GM18499 (cell line): ENCODE measurements at regions not wholly inside any gene's neighbourhood (a gene's known extent, or its start where the extent isn't known, plus 50 kb on each side); places are given as distances from the start of the nearest gene placed in this dataset.
"Not testable (repeated sequence)": the region's sequence is repeated elsewhere in the genome, so short reads cannot be mapped to it uniquely, and the experiment has no call there.

Experiments used
- ATAC-seq: cut with Tn5 transposase; IDR thresholded peaks from one replicate; pipeline ENCODE4 v1.9.1; 2021; ENCODE audit warnings: moderate number of reproducible peaks; ENCODE audit not compliant: insufficient read depth, unreplicated experiment

DNA sequence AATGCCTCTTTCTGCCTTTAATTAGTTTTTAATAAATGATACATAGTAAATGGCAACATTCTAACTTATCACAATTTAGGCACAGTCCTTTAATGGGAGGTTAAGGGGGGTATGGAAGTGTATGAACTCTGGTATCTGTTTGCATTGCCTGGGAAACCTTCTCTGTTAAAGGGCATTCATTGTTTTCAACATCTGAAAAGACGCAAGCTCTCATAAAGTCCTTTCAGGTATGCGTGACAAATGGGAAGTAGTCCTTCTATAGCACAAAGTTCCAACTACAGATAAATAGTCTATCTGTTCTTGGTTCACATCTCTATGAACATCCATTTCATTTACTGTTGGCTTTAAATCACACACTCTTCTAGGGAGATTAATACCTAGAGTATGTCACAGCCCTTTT lies 298.0 kb upstream of the PMFBP1 start:
- ATAC-seq, result no peak

DNA sequence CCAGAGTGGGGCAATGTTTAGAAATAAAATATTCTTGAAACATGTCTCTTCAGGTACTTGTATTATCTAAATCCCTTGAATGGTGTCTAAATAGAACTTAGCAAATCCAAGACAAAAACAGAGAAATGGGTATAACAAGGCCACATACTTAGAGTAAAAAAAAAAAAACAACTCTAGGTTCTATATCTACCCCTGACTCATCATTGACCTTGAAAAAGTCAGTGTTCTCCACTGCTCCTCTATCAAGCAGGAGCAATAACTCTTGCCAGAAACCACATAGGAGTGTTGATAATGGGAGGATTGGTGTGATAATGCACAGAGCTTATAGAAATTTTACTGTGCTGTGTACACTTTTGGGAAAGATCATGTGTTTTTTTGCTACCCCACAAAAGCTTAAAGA lies 296.6 kb upstream of the PMFBP1 start:
- ATAC-seq, result no peak

DNA sequence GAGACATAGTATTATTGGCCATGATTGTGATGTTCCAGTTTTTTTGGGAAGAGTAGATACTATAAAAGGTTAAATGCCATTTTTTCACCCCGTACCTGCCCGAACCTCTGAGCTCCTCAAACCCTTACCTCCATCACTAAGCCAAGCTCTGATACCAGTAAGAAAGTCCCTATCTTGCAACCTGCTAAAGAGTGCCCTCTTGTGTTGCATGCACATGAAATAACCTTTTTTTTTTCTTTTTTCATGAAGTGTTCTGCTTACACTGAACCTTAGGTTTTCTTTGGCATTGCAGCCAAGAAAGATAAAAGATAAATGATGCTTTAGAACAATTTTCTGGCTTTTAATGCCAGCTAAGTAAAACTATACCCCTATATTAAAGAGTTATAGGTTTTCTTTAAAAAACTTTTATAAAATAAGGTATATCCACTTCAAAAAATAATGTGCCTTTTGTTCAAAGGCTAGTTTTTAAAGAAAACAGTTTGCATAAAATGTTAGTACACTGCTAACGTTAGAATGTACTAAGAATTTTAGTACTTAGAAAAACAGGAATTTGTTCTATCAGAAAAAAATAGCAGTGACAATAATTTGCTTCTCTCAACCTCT lies 295.3 kb upstream of the PMFBP1 start:
- no peak for ATAC-seq

DNA sequence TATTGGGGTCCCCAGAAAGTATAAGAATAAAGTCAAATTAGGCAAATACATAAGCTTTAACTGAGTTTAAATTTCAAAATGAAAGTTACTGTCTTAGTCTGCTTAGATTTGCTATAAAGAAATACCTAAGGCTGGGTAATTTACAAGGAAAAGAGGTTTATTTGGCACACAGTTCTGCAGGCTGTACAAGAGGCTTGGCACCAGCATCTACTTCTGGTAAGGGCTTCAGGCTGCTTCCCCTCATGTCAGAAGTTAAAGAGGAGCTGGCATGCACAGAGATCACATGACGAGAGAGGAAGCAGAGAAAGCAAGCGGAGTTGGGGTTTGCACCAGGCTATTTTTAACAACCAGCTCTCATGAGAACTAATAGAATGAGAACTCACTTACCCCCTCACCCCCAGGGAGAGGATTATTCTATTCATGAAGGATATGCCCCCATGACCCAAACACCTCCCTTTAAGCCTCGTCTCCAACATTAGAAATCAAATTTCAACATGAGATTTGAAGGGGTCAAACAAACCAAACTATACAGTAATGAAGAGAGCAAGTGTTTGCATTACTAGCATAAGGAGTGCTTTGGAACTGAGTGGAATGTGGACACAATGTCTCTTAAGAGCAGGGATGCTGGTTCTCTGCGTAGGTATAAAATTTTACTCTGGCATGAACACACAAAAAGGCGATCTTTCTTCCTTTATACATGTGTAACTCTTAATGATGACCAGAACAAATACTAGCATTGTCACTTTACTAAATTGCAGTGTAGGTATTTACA lies 292.8 kb upstream of the PMFBP1 start:
- no peak for ATAC-seq

DNA sequence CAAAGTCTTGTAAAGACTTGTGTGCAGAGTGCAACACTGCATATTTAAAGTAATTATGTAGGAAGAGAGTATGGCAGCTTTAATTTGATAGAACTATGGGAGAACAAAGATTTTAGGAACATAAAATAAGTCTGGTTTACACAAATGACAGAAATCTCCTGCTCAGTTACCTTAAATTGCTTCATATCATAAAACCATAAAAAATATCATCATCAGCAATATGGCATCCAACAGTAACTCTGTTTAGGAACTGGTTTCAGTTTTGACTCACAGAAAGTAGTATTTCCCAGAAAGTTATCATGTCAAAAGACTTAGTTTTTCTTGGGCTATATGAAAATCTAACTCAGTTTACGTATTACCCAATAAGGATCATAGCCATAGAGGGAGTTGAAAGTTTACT lies 292.1 kb upstream of the PMFBP1 start:
- no peak for ATAC-seq

DNA sequence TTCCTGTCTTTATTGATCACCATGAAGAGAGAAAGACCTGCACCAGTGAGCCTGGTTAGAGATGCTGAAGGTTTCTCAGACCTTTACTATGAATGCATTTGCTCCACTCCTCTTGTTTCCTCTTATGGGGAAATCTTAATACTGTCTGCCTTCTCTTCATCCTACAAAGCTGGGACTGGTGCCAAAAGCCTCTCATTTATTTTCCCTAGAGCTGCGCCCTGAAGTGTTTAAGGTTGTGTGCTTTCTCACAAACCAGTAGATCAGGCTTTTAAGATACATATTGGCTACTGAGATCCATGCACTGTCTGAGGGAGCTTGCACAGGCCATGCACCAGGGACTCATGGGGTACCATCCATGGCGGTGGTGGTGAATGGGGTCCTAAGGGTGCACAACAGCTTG lies 286.1 kb upstream of the PMFBP1 start:
- ATAC-seq, result no peak

DNA sequence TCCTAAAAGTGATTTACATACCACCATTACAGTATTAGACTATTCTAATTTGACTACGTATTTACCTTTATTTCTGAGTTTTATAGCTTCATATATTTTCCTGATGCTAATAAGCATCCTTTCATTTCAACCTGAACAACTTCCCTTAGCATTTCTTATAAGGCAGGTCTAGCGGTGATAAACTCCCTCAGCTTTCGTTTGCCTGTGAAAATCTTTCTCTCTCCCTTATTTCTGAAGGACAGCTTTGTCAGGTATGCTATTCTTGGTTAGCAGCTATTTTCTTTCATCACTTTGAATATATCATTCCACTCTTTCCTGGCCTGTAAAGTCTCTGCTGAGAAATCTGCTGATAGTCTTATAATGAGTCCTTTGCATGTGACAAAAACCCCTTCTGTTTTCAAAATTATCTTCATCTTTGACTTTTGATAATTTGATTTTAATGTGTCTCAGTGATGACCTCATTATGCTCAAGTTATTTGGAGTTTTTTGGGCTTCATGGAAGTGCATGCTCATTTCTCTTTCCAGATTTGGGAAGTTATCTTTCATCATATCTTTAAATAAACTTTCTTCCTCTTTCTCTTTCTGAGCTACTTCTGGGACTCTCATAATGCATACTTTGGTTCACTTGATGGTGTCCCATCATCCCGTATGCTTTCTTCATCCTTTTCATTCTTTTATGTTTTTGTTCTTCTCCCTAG lies 285.4 kb upstream of the PMFBP1 start:
- ATAC-seq, result no peak

DNA sequence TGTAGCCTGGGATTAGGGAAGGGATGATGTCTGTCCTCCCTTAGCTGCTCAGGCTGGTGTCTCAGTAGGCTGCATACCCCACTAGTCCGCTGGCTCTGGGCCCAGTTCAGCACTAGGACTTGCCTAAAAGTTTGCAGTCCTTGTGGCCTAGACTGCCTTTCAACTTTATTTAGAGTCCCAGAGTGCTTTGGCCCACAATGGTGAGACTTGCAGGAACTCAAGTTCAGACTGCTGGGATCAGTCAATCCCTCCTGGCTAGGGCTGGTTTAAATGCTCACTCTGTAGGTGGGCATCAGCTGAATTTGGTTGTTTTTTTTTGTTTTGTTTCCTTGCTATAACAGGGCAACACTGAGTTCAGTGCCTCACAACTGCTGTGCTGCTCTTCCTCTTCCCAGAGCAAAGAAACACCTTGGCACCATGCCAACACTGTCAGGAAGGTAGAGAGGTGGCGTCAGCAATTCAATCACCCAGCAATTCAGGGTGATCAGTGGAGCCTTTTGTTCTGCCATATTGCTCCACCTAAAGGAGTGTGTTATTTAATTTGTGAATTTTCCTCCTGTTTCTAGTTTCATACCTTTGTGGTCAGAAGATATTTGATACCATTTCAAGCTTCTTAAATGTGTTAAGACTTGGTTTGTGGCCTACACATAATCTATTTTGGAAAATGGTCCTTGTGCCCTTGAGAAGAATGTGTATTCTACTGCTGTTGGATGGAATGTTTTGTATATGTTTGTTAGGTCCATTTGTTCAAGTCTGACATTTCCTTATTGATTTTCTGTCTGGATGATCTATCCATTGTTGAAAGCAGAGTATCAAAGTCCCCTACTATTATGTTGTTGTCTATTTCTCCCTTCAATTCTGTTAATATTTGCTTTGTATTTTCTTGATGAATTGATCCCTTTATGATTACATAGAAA lies 284.0 kb upstream of the PMFBP1 start:
- no peak for ATAC-seq

DNA sequence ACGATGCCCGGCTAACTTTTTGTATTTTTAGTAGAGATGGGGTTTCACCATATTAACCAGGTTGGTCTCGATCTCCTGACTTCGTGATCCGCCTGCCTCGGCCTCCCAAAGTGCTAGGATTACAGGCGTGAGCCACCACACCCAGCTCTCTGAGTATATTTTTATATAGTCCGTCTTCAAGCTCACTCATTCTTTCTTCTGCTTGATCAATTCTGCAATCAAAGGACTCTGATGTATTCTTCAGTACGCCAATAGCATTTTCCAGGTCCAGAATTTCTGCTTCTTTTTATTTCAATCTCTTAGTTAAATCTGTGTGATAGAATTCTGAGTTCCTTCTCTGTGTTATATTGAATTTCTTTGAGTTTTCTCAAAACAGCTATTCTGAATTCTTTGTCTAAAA lies 281.9 kb upstream of the PMFBP1 start:
- not testable (repeated sequence) for ATAC-seq

DNA sequence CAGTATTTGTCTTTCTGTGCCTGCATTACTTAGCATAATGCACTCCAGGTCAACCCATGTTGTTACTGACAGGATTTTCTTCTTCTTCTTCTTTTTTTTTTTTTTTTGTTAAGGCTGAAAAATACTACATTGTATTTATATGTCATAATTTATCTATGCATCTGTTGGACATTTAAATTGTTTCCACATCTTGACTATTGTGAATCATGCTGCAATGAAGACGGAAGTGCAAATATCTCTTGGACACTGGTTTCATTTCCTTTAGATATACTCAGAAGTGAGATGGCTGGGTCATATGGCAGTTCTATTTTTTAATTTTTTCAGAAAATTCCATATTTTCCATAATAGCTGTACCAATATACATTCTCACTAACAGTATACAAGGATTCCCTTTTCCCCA lies 272.7 kb upstream of the PMFBP1 start:
- no peak for ATAC-seq

DNA sequence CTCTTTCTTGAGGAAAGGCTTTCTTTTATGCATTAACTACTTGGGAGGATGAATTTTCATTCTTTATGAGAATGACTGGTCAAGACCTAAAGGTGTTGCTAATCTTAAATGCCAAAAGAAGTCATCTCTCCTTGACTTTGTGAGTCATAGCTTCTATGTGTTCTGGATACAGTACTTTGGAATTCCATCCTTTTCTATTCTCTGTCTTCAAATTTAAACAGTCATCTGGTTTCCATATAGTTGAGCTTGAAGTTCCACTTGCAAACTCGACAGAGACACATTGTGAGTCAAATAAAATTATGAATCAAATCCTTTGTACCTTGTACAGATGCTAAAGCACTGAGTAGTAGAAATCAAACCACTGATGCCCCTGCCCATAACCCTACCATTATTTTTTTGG lies 271.9 kb upstream of the PMFBP1 start:
- no peak for ATAC-seq

DNA sequence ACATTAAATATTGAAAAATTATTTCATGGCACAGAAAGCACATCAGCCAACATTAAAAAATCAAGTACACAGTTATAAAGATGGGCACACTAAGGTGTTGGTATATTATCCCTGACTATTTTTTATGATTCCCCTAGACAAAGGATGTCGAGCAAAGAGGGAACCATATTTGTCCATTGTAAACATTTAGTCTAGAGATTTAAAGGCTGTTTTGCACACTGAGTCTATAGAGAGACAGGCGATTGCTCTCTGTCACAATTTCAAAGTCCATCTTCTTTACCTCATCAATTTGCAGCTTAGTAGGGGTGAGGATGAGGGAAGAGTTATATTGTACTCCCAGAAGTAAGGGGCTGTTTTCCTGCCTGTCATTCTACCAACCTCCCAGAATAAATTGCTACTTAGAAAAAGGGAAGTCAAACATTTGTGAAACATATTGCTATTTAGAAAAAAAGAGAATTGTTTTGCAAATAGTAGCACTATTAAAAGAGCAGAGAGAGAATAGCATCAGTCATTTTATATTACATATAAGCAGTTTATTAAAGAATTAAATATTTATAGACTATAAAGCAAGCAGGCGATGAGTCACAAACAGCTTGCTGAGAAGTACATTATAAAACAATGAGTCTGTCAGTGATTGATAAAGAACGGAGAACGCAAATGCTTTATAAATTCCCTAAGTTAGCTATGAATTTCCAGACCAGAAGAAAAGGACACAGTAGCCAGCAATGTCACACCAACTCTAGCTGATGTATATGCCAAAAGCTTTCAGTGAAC lies 270.6 kb upstream of the PMFBP1 start:
- ATAC-seq, result no peak

DNA sequence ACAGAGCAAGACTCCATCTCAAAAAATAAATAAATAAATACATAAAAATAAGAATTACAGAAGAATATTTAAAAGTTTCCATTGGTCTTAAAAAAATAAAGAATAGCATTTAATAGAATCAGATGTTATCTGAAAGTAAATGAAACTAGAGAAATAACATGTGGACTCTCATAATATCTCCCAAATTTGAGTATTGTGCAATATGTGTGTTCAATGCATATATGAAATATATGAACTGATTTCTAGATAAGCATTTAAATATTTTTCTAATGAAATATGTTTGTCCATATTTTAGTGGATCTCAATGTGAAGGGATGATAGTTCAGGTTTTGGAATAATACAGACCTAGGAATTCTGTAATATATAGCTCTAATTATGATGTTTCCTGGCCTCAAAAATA lies 265.9 kb upstream of the PMFBP1 start:
- no peak for ATAC-seq

DNA sequence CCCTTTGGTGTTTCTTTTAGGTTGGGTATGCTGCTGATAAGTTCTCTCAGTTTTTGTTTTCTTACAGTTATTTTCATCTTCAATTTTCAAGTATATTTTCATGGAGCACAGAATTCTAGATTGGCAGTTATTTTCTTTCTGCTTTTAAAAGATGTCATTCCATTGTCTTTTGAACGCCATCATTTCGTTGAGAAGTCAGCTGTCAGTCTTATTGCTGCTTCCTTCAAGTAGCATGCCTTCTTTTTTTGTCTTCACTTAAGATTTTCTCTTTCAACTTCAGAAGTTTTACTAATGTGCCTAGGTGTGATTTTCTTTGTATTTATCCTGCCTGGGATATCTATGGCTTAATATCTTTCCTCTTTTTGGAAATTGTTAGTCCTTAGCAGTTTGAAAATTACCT lies 262.2 kb upstream of the PMFBP1 start:
- no peak for ATAC-seq

DNA sequence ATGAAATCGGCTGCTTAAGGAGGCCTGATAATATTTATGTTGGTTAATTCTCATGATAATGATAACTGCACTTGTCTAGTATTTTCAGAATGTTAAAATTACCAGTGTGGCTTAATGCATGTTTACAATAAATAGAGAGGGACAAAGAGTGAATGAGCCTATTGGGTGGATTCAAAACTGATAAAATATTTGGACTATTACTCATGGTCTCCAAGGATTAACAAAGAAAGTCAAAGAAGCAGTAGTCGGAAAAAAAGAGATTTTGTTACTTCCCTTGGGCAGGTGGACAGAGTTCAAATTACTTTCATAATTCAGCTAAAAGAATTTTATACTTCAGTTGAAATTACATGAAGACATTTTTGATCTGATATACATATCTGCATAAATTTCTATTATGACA lies 258.2 kb upstream of the PMFBP1 start:
- ATAC-seq, result no peak

DNA sequence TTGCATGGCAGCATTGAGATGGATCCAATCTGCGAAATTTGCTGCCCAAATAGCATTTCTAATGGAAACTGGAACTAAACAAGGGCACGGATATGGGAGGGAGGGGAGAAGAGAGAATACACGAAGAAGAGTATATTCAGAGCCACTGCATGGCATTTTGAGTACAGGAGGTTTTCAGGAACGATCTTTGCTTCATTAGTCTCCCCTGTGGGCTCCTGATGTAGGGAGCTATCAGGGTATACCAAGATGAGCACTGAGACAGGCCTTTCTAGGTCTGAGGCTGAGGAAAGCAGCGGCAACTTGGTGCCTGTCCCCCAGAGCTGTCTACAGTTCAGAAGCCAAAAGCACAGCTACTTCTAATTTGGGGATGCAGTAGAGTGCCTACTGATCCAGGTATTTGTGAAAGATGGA lies 257.7 kb upstream of the PMFBP1 start:
- ATAC-seq, result no peak

DNA sequence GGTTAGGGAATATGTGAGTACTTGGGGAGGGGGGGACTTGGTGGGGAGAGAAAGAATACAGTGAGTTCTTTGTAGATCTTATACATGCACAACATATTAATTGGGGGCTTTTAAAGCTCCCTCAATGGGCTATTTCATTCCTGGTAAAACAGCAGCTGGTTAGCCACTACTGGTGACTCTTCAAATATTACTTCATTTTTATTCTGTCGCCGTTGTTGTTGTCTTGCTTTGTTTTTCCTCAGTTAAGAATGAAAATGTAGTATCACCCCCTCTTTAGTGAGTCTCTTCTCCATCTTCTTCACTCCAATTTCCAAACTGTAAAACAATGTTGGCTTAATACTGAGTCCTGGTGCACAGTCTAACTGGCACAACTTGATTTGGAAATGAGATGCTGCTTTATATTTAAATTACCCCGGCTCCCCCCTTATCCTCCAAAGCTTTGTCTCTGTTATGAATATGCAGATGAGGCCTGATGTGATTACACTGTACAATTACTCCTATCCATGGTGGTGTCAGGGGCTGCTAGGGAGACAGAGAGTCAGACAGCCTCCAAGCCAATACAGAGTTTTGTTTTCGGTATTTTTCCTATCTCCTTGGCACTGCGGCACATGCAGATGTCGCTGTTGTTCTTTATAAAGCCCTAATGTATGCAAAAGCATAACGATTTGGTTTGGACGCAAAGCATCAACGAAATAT lies 256.9 kb upstream of the PMFBP1 start:
- ATAC-seq, result no peak

DNA sequence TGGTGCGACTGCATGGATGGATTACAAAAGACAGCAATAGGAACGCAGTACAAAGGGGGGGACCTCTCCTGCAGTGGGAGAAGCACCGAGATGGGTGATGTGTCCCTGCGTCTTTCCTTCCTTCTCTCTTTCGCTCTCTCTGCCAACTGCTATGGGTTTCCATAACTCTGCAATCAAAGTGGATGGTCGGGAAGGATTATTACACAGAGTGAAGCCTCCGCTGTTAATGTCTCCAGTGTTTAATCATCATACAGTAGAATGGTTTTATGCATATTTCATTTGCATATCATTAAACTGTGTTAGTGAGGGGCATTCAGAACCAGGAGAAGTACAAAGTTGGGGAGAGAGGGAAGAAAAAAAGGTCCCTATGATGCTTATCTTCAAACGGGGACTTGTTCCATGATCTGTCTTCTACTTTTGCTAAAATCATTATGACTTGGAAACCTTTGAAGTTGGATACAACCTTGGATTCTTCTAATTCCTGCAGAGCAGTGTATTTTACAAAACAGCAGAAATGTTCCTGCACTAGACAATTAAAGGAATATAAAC lies 255.9 kb upstream of the PMFBP1 start:
- ATAC-seq, result no peak
